CD8-positive, alpha-beta memory T cell (primary cell): ENCODE measurements at regions not wholly inside any gene's neighbourhood (a gene's known extent, or its start where the extent isn't known, plus 50 kb on each side); places are given as distances from the start of the nearest gene placed in this dataset.
"Not testable (repeated sequence)": the region's sequence is repeated elsewhere in the genome, so short reads cannot be mapped to it uniquely, and the experiment has no call there.

Experiments
- CTCF ChIA-PET: fragments of 350-600 bp; sonication (Branson Sonifier 250); formaldehyde crosslinking; loops from one replicate; lab custom pipeline; 2021; ENCODE audit warnings: antibody characterized with exemption; lab: Charles Lee
- POLR2A ChIA-PET: fragments of 350-600 bp; sonication (Branson Sonifier 250); formaldehyde crosslinking; loops from one replicate; lab custom pipeline; 2021; ENCODE audit warnings: antibody characterized with exemption; lab: Charles Lee
- DNase-seq, 5 donors: peaks; one replicate each; pipeline versions ENCODE4 v3.0.0 to v3.0.0-alpha.2; 2020 to 2022; ENCODE audit warnings: mixed read lengths in 1 of 5
- H3K27ac ChIP-seq: one replicate; pipeline ENCODE4 v1.7.0; 2013; ENCODE audit warnings: low read depth, mild to moderate bottlenecking, low read length, moderate library complexity
- H3K27me3 ChIP-seq: 2 replicates; pipeline ENCODE4 v1.7.0; 2013; ENCODE audit warnings: low read length, mild to moderate bottlenecking; ENCODE audit not compliant: insufficient read depth, poor library complexity, severe bottlenecking
- H3K36me3 ChIP-seq: 2 replicates; pipeline ENCODE4 v1.7.0; 2013; ENCODE audit warnings: mild to moderate bottlenecking, low read length, moderate library complexity; ENCODE audit not compliant: insufficient read depth
- H3K4me1 ChIP-seq: 2 replicates; pipeline ENCODE4 v1.7.0; 2013; ENCODE audit warnings: mild to moderate bottlenecking, low read length, moderate library complexity; ENCODE audit not compliant: insufficient read depth
- H3K4me3 ChIP-seq: 2 replicates; pipeline ENCODE4 v1.7.0; 2013; ENCODE audit warnings: mild to moderate bottlenecking, low read length
- H3K9me3 ChIP-seq: 2 replicates; pipeline ENCODE4 v1.7.0; 2013; ENCODE audit warnings: mild to moderate bottlenecking, low read length
- H3K27ac Mint-ChIP-seq, 8 donors: one replicate each; pipeline ENCODE4 v1.8.0; 2020 to 2021; ENCODE audit warnings: mixed read lengths in 8 of 8, mild to moderate bottlenecking in 6 of 8, inconsistent platforms in 3 of 8, moderate library complexity in 3 of 8
- H3K27me3 Mint-ChIP-seq, 2 donors: one replicate each; pipeline ENCODE4 v1.8.0; 2020 to 2021; ENCODE audit warnings: mixed read lengths in 2 of 2, mild to moderate bottlenecking in 1 of 2, moderate library complexity in 1 of 2
- H3K36me3 Mint-ChIP-seq, 3 donors: one replicate each; pipeline ENCODE4 v1.8.0; 2020 to 2021; ENCODE audit warnings: mixed read lengths in 3 of 3, inconsistent platforms in 1 of 3, mild to moderate bottlenecking in 1 of 3
- H3K4me1 Mint-ChIP-seq, 3 donors: one replicate each; pipeline ENCODE4 v1.8.0; 2020 to 2021; ENCODE audit warnings: mixed read lengths in 3 of 3, inconsistent platforms in 1 of 3, mild to moderate bottlenecking in 1 of 3
- H3K4me3 Mint-ChIP-seq, 7 donors: one replicate each; pipeline ENCODE4 v1.8.0; 2020 to 2021; ENCODE audit warnings: mixed read lengths in 7 of 7, mild to moderate bottlenecking in 6 of 7, moderate library complexity in 4 of 7, inconsistent platforms in 2 of 7
- H3K9me3 Mint-ChIP-seq, 5 donors: one replicate each; pipeline ENCODE4 v1.8.0; 2020 to 2022; ENCODE audit warnings: mixed read lengths in 5 of 5, mild to moderate bottlenecking in 3 of 5, moderate library complexity in 2 of 5, inconsistent platforms in 1 of 5

DNA sequence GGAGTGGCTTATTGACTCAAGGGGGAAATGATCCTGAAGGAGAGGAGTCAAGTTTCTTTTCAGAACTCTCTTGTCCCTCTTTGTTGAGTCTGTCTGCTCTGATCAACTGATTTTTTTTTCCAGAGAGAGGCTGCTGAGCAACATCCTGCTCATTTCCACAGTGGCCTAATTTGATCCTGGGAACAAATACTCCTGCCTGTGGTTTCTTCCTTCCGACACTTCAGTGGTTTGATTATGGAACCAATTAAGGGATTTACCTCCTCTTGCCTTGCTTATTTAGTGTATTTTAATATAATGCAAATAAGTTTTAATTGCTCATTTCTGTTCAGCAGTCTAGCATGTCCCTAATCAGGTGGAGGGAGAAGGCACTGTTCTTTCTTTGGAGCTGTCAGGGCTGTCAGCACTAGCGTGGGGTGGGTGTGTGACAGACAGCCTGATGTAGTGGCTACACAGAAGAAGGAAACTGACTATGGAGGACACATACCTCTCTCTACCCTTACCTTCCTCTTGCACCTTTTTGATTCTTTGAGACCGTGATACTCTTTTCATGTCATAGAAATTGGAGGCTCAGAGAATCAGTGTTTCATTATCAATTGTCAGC, 344.9 kb upstream of the STXBP6 start:
- H3K27me3 Mint-ChIP-seq = no peaks in the 10 kb centered on the region
- DNase-seq = no peak
- CTCF ChIA-PET = no interaction called here

DNA sequence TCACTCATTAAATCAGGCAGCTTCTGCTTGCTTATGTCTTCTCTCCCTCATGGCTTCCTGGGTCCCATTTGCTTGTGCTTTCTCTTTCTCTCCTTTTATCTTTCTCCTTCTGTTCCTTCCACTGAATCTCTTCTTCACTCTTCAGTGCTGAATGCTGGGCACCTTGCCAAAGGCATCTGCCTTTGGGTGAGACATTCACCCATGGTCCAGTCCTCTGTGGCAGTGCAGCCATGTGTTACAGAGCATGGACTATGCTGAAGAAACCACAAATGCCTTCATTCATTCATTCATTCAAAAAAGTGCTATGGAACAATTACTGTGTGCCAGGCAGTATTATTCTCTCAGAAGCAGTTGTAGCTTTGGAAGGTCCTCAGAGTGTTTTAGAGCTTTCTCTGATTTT, 344.4 kb upstream of the STXBP6 start:
- Mint-ChIP-seq H3K36me3 (no peaks in the 10 kb centered on the region), H3K4me3 (no peak overlapping the region), H3K27ac (no peak overlapping the region), H3K27me3 (no peaks in the 10 kb centered on the region), H3K9me3 (peaks cover 0 to 4% (median 0%) of the 10 kb centered on the region in 5 donors), H3K4me1 (no peaks in the 10 kb centered on the region)
- Histone ChIP-seq H3K27me3 (no peaks in the 10 kb centered on the region), H3K9me3 (no peaks in the 10 kb centered on the region), H3K4me1 (no peaks in the 10 kb centered on the region), H3K4me3 (no peak overlapping the region), H3K27ac (no peak overlapping the region), H3K36me3 (no peaks in the 10 kb centered on the region)
- DNase-seq = no peak
- ChIA-PET POLR2A (no interaction called here), CTCF (no interaction called here)

More for the DNA sequence above, 344.9 kb upstream of the STXBP6 start:
- H3K4me1 ChIP-seq = no peaks in the 10 kb centered on the region
- H3K9me3 Mint-ChIP-seq = peaks cover 0 to 4% (median 0%) of the 10 kb centered on the region in 5 donors
- no peaks in the 10 kb centered on the region for H3K4me1 Mint-ChIP-seq
- H3K36me3 Mint-ChIP-seq = no peaks in the 10 kb centered on the region
- no peak overlapping the region for H3K27ac ChIP-seq
- H3K27ac Mint-ChIP-seq = no peak overlapping the region
- no peak overlapping the region for H3K4me3 ChIP-seq
- H3K9me3 ChIP-seq = no peaks in the 10 kb centered on the region
- POLR2A ChIA-PET = no interaction called here
- H3K27me3 ChIP-seq = no peaks in the 10 kb centered on the region
- no peaks in the 10 kb centered on the region for H3K36me3 ChIP-seq
- H3K4me3 Mint-ChIP-seq = no peak overlapping the region

DNA sequence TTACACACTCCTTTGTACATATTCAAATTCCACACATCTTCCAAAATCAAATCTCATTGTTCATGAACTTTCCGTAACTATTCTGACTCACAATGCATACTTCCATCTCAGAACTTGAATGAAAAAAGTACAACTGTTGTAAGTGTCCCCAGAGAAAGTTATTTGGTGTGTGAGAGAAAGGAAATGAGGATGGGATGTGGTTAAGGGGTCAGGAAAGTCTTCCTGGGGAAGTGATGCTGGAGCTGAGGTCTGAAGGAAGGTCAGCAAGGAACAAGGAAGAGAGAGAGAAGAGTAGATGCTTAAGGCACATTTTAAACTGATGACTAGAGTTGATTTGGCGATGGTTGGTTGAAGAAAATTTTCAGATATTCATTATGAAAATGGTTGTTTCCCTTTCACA, 340.0 kb upstream of the STXBP6 start:
- Histone ChIP-seq H3K9me3 (no peaks in the 10 kb centered on the region), H3K27ac (no peak overlapping the region), H3K4me3 (no peak overlapping the region), H3K4me1 (no peaks in the 10 kb centered on the region), H3K36me3 (no peaks in the 10 kb centered on the region), H3K27me3 (no peaks in the 10 kb centered on the region)
- Mint-ChIP-seq H3K9me3 (peaks cover 0 to 3% (median 0%) of the 10 kb centered on the region in 5 donors), H3K4me1 (no peaks in the 10 kb centered on the region), H3K27me3 (no peaks in the 10 kb centered on the region), H3K36me3 (no peaks in the 10 kb centered on the region), H3K27ac (no peak overlapping the region), H3K4me3 (no peak overlapping the region)
- DNase-seq = no peak
- POLR2A ChIA-PET = no interaction called here
- CTCF ChIA-PET = no interaction called here

DNA sequence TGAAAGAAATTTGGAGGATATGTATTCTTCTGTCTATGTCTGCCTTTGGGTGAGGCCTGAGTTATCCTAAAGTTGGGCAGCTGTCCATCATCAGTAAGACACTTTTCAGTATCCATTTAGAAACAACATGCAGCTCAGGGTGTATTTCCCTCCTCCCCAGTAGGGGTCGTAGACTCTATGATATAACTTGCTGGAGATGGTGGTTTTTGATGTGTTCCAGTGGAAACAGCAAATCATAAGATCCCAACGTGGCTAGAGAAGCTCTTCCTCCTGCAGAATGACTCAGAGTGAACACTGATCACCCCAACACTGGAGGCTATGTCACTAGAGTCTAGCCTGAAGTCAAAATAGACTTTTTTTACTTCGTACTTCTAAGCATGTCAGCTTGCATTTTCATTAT, 331.6 kb upstream of the STXBP6 start:
- Histone ChIP-seq H3K36me3 (no peaks in the 10 kb centered on the region), H3K9me3 (no peaks in the 10 kb centered on the region), H3K4me1 (no peaks in the 10 kb centered on the region), H3K27ac (no peak overlapping the region), H3K4me3 (no peak overlapping the region), H3K27me3 (no peaks in the 10 kb centered on the region)
- CTCF ChIA-PET = no interaction called here
- H3K36me3 Mint-ChIP-seq = no peaks in the 10 kb centered on the region
- H3K9me3 Mint-ChIP-seq = peaks cover 0 to 8% (median 0%) of the 10 kb centered on the region in 5 donors
- no peak overlapping the region for H3K27ac Mint-ChIP-seq
- H3K4me3 Mint-ChIP-seq = no peak overlapping the region
- H3K27me3 Mint-ChIP-seq = no peaks in the 10 kb centered on the region
- H3K4me1 Mint-ChIP-seq = no peaks in the 10 kb centered on the region
- POLR2A ChIA-PET = no interaction called here
- no peak for DNase-seq

DNA sequence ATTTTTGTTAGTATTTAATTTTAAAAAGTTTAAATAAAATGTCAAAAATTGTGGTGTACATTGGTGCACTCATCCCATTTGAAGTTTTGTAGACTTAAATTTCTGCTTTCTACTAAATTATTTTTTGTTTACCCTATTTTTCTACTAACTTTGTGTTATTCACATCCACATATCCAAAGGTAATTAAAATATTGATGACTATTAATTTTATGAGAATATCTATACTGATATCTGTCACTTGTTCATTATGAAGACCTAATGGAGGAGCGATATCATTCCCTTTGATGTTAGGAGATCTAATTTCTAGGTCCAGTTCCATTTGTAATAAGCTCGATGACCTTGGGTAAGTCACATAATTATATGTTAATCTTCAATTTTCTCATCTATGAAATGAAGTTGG, 325.7 kb upstream of the STXBP6 start:
- Histone ChIP-seq H3K4me1 (no peaks in the 10 kb centered on the region), H3K27me3 (no peaks in the 10 kb centered on the region), H3K36me3 (no peaks in the 10 kb centered on the region), H3K4me3 (no peak overlapping the region), H3K27ac (no peak overlapping the region), H3K9me3 (no peaks in the 10 kb centered on the region)
- peaks cover 0 to 10% (median 2%) of the 10 kb centered on the region in 5 donors for H3K9me3 Mint-ChIP-seq
- no peak overlapping the region for H3K4me3 Mint-ChIP-seq
- no peaks in the 10 kb centered on the region for H3K36me3 Mint-ChIP-seq
- H3K27ac Mint-ChIP-seq = no peak overlapping the region
- POLR2A ChIA-PET = no interaction called here
- no peak for DNase-seq
- no peaks in the 10 kb centered on the region for H3K4me1 Mint-ChIP-seq
- peaks cover 0 to 2% of the 10 kb centered on the region in 2 donors for H3K27me3 Mint-ChIP-seq
- CTCF ChIA-PET = no interaction called here

DNA sequence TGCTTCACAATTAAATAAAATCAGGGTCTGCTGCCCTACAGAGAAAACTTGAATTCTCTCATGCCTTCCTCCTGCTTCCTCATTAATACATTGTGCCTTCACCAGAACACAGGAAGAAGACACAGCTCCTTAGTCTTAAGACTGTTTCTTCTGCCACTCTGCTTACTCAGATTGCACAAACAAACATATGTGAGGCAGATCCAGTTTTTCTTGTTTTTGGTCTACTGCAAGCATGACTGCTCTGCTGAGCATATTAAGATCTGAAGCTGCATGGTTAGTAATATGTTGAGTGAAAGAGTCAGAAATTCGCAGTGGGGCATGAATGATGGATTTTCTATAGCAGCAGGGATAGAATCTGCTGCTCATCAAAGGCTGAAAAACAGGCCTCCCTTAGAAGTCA, 321.1 kb upstream of the STXBP6 start:
- H3K9me3 ChIP-seq = no peaks in the 10 kb centered on the region
- Mint-ChIP-seq H3K4me3 (no peak overlapping the region), H3K36me3 (no peaks in the 10 kb centered on the region), H3K9me3 (peaks cover 0 to 6% (median 4%) of the 10 kb centered on the region in 5 donors), H3K27me3 (peaks cover 0 to 2% of the 10 kb centered on the region in 2 donors), H3K27ac (no peak overlapping the region), H3K4me1 (no peaks in the 10 kb centered on the region)
- no peaks in the 10 kb centered on the region for H3K4me1 ChIP-seq
- H3K27ac ChIP-seq = no peak overlapping the region
- H3K27me3 ChIP-seq = no peaks in the 10 kb centered on the region
- no peak for DNase-seq
- POLR2A ChIA-PET = no interaction called here
- CTCF ChIA-PET = no interaction called here
- no peak overlapping the region for H3K4me3 ChIP-seq
- H3K36me3 ChIP-seq = no peaks in the 10 kb centered on the region

DNA sequence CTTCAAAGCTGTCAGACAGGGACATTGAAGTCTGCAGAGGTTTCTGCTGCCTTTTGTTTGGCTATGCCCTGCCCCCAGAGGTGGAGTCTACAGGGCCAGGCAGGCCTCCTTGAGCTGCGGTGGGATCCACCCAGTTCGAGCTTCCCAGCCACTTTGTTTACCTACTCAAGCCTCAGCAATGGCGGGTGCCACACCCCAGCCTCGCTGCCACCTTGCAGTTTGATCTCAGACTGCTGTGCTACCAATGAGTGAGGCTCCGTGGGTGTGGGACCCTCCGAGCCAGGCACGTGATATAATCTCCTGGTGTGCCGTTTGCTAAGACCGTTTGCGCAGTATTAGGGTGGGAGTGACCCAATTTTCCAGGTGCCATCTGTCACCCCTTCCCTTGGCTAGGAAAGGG, 320.1 kb upstream of the STXBP6 start:
- H3K4me1 ChIP-seq, H3K4me1 Mint-ChIP-seq, H3K36me3 ChIP-seq, H3K9me3 ChIP-seq, DNase-seq, H3K27ac Mint-ChIP-seq, H3K27me3 ChIP-seq, H3K27me3 Mint-ChIP-seq, CTCF ChIA-PET, H3K9me3 Mint-ChIP-seq, H3K4me3 Mint-ChIP-seq, POLR2A ChIA-PET, H3K27ac ChIP-seq, H3K36me3 Mint-ChIP-seq, H3K4me3 ChIP-seq: not testable (repeated sequence)

DNA sequence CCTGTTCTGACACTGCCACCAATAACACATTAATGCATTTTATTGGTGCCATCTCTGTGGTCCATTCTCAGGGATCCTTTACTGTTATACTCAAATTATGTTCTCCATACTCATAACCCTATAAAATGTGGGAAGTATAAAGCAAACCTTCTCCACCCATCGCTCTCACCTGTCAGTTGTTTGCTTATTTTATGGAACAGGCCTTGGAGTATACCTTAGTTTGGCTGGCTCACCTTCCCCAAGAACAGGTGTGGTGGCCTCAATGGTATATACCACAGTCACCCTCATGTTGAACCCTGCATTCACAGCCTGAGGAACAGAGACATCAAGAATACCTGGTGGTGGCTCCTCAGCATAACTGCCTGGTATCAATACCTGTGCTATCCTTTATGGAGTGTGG, 308.4 kb upstream of the STXBP6 start:
- H3K36me3 Mint-ChIP-seq = no peaks in the 10 kb centered on the region
- no peak overlapping the region for H3K4me3 ChIP-seq
- no peak for DNase-seq
- H3K9me3 Mint-ChIP-seq = peaks cover 0 to 9% (median 2%) of the 10 kb centered on the region in 5 donors
- H3K4me1 Mint-ChIP-seq = no peaks in the 10 kb centered on the region
- ChIA-PET POLR2A (no interaction called here), CTCF (no interaction called here)
- H3K9me3 ChIP-seq = no peaks in the 10 kb centered on the region
- H3K4me3 Mint-ChIP-seq = no peak overlapping the region
- H3K27me3 ChIP-seq = no peaks in the 10 kb centered on the region
- no peak overlapping the region for H3K27ac ChIP-seq
- H3K36me3 ChIP-seq = no peaks in the 10 kb centered on the region
- no peaks in the 10 kb centered on the region for H3K4me1 ChIP-seq
- H3K27ac Mint-ChIP-seq = no peak overlapping the region
- H3K27me3 Mint-ChIP-seq = no peaks in the 10 kb centered on the region

DNA sequence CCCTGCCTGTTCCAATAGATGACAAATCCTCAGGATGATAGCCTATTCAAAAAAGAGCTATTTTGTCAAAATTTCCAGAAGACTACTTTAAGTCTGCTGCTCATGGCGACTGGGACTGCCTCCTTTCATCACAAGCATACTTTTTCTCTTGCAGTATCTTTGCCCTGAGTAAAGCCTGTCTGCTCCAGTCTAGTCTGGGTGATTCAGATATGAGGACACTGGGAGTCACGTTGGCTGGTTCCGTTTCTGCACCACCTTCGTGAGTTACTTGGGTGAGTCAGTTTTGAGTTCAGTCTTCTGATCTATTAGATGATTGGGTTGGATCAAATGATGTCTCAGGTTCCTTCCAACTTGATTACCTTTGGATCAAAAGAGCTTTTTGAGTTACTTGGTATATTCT, 301.3 kb upstream of the STXBP6 start:
- H3K9me3 ChIP-seq = no peaks in the 10 kb centered on the region
- H3K27me3 Mint-ChIP-seq = peaks cover 0 to 3% of the 10 kb centered on the region in 2 donors
- POLR2A ChIA-PET = no interaction called here

More for the DNA sequence above, 301.3 kb upstream of the STXBP6 start:
- Mint-ChIP-seq H3K27ac (no peak overlapping the region), H3K4me3 (no peak overlapping the region), H3K36me3 (no peaks in the 10 kb centered on the region), H3K4me1 (no peaks in the 10 kb centered on the region), H3K9me3 (peaks cover 0 to 1% (median 0%) of the 10 kb centered on the region in 5 donors)
- H3K27ac ChIP-seq = no peak overlapping the region
- H3K4me3 ChIP-seq = no peak overlapping the region
- no peak for DNase-seq
- no peaks in the 10 kb centered on the region for H3K27me3 ChIP-seq
- CTCF ChIA-PET = no interaction called here
- no peaks in the 10 kb centered on the region for H3K4me1 ChIP-seq
- H3K36me3 ChIP-seq = no peaks in the 10 kb centered on the region
